Rectal smooth muscle tissue (tissue), 1 donor: ENCODE measurements at regions not wholly inside any gene's neighbourhood (a gene's known extent, or its start where the extent isn't known, plus 50 kb on each side); places are given as distances from the start of the nearest gene placed in this dataset.

Source experiments
- H3K27ac ChIP-seq: one replicate; pipeline ENCODE4 v1.7.0; 2013; ENCODE audit warnings: low read depth, low read length, inconsistent platforms
- H3K27me3 ChIP-seq: one replicate; pipeline ENCODE4 v1.7.0; 2013; ENCODE audit warnings: low read length; ENCODE audit not compliant: control insufficient read depth, insufficient read depth
- H3K36me3 ChIP-seq: one replicate; pipeline ENCODE4 v1.7.0; 2013; ENCODE audit warnings: low read length; ENCODE audit not compliant: control insufficient read depth, insufficient read depth
- H3K4me1 ChIP-seq: one replicate; pipeline ENCODE4 v1.7.0; 2013; ENCODE audit warnings: low read length; ENCODE audit not compliant: control insufficient read depth, insufficient read depth
- H3K4me3 ChIP-seq: one replicate; pipeline ENCODE4 v1.7.0; 2013; ENCODE audit warnings: low read length
- H3K9ac ChIP-seq: one replicate; pipeline ENCODE4 v1.7.0; 2013; ENCODE audit warnings: low read length

GRCh38 chr2:34602262-34602661 lies 1003.2 kb upstream of the FAM98A start:
- Histone ChIP-seq H3K27me3 (no peaks in the 10 kb centered on the region), H3K4me1 (no peaks in the 10 kb centered on the region), H3K9ac (no peak overlapping the region), H3K27ac (no peak overlapping the region), H3K36me3 (no peaks in the 10 kb centered on the region), H3K4me3 (no peak overlapping the region)

GRCh38 chr2:34601561-34601960 lies 1002.5 kb upstream of the FAM98A start:
- Histone ChIP-seq H3K36me3 (no peaks in the 10 kb centered on the region), H3K27me3 (no peaks in the 10 kb centered on the region), H3K27ac (no peak overlapping the region), H3K9ac (no peak overlapping the region), H3K4me1 (no peaks in the 10 kb centered on the region), H3K4me3 (no peak overlapping the region)

GRCh38 chr2:34578641-34579040 lies 979.5 kb upstream of the FAM98A start:
- no peak overlapping the region for H3K4me3 ChIP-seq
- no peaks in the 10 kb centered on the region for H3K36me3 ChIP-seq
- no peak overlapping the region for H3K9ac ChIP-seq
- no peak overlapping the region for H3K27ac ChIP-seq
- H3K4me1 ChIP-seq, result no peaks in the 10 kb centered on the region
- no peaks in the 10 kb centered on the region for H3K27me3 ChIP-seq

GRCh38 chr2:34570266-34570872 lies 971.3 kb upstream of the FAM98A start:
- H3K36me3 ChIP-seq, result no peaks in the 10 kb centered on the region
- H3K4me3 ChIP-seq, result no peak overlapping the region
- H3K27ac ChIP-seq, result no peak overlapping the region
- no peaks in the 10 kb centered on the region for H3K4me1 ChIP-seq
- no peak overlapping the region for H3K9ac ChIP-seq
- no peaks in the 10 kb centered on the region for H3K27me3 ChIP-seq

- Histone ChIP-seq H3K4me3 (no peak overlapping the region), H3K9ac (no peak overlapping the region), H3K27me3 (no peaks in the 10 kb centered on the region), H3K36me3 (no peaks in the 10 kb centered on the region), H3K4me1 (no peaks in the 10 kb centered on the region), H3K27ac (no peak overlapping the region)
Observed at GRCh38 chr2:34567128-34567527, 968.0 kb upstream of the FAM98A start.

- Histone ChIP-seq H3K27me3 (no peaks in the 10 kb centered on the region), H3K27ac (no peak overlapping the region), H3K4me1 (no peaks in the 10 kb centered on the region), H3K36me3 (no peaks in the 10 kb centered on the region), H3K9ac (no peak overlapping the region), H3K4me3 (no peak overlapping the region)
Observed at GRCh38 chr2:34552337-34552736, 953.2 kb upstream of the FAM98A start.

- H3K4me3 ChIP-seq, result no peak overlapping the region
- no peak overlapping the region for H3K9ac ChIP-seq
- no peaks in the 10 kb centered on the region for H3K4me1 ChIP-seq
- H3K27me3 ChIP-seq, result no peaks in the 10 kb centered on the region
- no peaks in the 10 kb centered on the region for H3K36me3 ChIP-seq
- H3K27ac ChIP-seq, result no peak overlapping the region
Observed at GRCh38 chr2:34549710-34550345, 950.7 kb upstream of the FAM98A start.

GRCh38 chr2:34547900-34548299 lies 948.8 kb upstream of the FAM98A start:
- Histone ChIP-seq H3K27me3 (no peaks in the 10 kb centered on the region), H3K4me3 (no peak overlapping the region), H3K4me1 (no peaks in the 10 kb centered on the region), H3K9ac (no peak overlapping the region), H3K27ac (no peak overlapping the region), H3K36me3 (no peaks in the 10 kb centered on the region)

- no peak overlapping the region for H3K27ac ChIP-seq
- H3K4me3 ChIP-seq, result no peak overlapping the region
- H3K4me1 ChIP-seq, result no peaks in the 10 kb centered on the region
Observed at GRCh38 chr2:34547340-34547739, 948.2 kb upstream of the FAM98A start.

GRCh38 chr2:34545486-34546136 lies 946.5 kb upstream of the FAM98A start:
- H3K36me3 ChIP-seq, result no peaks in the 10 kb centered on the region
- H3K9ac ChIP-seq, result no peak overlapping the region
- no peak overlapping the region for H3K27ac ChIP-seq
- no peaks in the 10 kb centered on the region for H3K4me1 ChIP-seq
- no peak overlapping the region for H3K4me3 ChIP-seq
- H3K27me3 ChIP-seq, result no peaks in the 10 kb centered on the region

More at GRCh38 chr2:34547340-34547739, 948.2 kb upstream of the FAM98A start:
- Histone ChIP-seq H3K9ac (no peak overlapping the region), H3K27me3 (no peaks in the 10 kb centered on the region), H3K36me3 (no peaks in the 10 kb centered on the region)

- H3K4me3 ChIP-seq, result no peak overlapping the region
- no peak overlapping the region for H3K27ac ChIP-seq
- H3K27me3 ChIP-seq, result no peaks in the 10 kb centered on the region
- no peaks in the 10 kb centered on the region for H3K4me1 ChIP-seq
- H3K36me3 ChIP-seq, result no peaks in the 10 kb centered on the region
- no peak overlapping the region for H3K9ac ChIP-seq
Observed at GRCh38 chr2:34534761-34535160, 935.7 kb upstream of the FAM98A start.

GRCh38 chr2:34534341-34534740 lies 935.2 kb upstream of the FAM98A start:
- H3K9ac ChIP-seq, result no peak overlapping the region
- no peak overlapping the region for H3K4me3 ChIP-seq
- no peaks in the 10 kb centered on the region for H3K36me3 ChIP-seq
- H3K27ac ChIP-seq, result no peak overlapping the region
- no peaks in the 10 kb centered on the region for H3K27me3 ChIP-seq
- no peaks in the 10 kb centered on the region for H3K4me1 ChIP-seq
